ENCODE measurements at regions not wholly inside any gene's neighbourhood (a gene's known extent, or its start where the extent isn't known, plus 50 kb on each side); places are given as distances from the start of the nearest gene placed in this dataset.
A peak's percentile ranks its signal among the peaks of the same experiment; 100 is the strongest.

DNA sequence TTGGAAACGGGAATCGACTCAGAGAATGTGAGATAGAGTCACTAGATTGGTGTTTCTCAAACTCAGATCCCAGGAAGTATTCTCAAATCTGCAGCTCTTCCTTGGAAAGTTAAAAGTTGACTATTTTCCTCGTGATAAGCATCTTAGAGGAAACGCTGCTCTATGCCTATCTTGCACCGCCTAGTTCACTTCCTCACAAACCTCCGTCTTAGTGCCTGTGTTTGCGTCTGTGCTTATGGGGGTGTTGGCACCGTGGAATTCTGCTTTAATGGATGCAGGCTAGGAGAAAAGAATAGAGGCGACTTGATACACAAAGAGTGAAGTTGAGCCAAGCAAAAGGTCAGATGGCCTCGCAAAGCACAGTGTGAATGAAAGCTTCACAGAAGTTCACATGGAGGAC, 255.3 kb upstream of the ID2 start:
- TF ChIP-seq SREBF2 (IDR thresholded peaks at IDR 0.05) (no peak), HEYL (CRISPR knock-in tag; IDR thresholded peaks at IDR 0.05) (no peak)
- TF ChIP-seq, protein P1, sequence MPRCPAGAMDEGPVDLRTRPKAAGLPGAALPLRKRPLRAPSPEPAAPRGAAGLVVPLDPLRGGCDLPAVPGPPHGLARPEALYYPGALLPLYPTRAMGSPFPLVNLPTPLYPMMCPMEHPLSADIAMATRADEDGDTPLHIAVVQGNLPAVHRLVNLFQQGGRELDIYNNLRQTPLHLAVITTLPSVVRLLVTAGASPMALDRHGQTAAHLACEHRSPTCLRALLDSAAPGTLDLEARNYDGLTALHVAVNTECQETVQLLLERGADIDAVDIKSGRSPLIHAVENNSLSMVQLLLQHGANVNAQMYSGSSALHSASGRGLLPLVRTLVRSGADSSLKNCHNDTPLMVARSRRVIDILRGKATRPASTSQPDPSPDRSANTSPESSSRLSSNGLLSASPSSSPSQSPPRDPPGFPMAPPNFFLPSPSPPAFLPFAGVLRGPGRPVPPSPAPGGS (IDR thresholded peaks at IDR 0.05) = no peak
- DNase-seq (ENCODE audit: low read depth in 1 of 2, low spot score in 1 of 2) (no peak), FAIRE-seq (no peak), ATAC-seq (no peak)
- no peaks in the 10 kb centered on the region for H3K9me3 ChIP-seq
- H3K4me3 ChIP-seq = no peak overlapping the region
- CTCF ChIA-PET = no interaction called here
- POLR2A ChIA-PET = no interaction called here
- no peak overlapping the region for H3K4me2 ChIP-seq
- H3K4me1 ChIP-seq = no peaks in the 10 kb centered on the region
- no peak overlapping the region for H3K27ac ChIP-seq
- WGBS (ENCODE audit: missing lambda C conversion rate) = 69% methylated on average over 10 of the region's 10 CpGs

DNA sequence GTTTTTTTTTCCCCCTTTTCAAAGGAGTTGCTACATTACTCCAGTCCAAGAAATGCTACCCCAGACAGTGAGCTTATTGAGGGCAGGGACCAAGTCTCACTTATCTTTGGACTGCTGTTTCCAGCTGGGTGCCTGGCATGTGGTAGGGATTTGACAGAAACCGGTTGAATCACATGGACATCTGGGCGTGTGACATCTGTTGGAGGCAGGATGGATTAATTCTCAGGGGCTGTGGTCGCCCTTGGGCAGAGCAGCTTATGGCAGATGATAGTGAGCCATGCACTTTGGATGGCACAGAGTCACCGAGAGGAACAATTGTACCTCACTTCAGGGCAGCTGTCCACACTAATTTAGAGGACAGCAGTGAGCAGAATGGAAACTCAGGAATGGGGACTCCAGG, 254.6 kb upstream of the ID2 start:
- FAIRE-seq = no peak
- CTCF ChIA-PET = interaction anchor here (0.7 kb wide), 1 partner anchor 1000 kb away, joined by 3 read pairs; no protein-coding TSS in a partner anchor
- TF ChIP-seq NPAS2 (CRISPR knock-in tag; IDR thresholded peaks at IDR 0.05; ENCODE audit: borderline replicate concordance) (no peak), CBX2 (IDR thresholded peaks at IDR 0.05; ENCODE audit: borderline replicate concordance, low read depth) (no peak), POLR2A (IDR thresholded peaks at IDR 0.05; ENCODE audit: low read length) (no peak), BHLHE40 (IDR thresholded peaks at IDR 0.05; ENCODE audit: low read depth, low read length) (no peak), EHF (CRISPR knock-in tag; IDR thresholded peaks at IDR 0.05) (no peak), EP300 (IDR thresholded peaks at IDR 0.05) (no peak), ZNF302 (CRISPR knock-in tag; IDR thresholded peaks at IDR 0.05) (no peak), KDM5A (IDR thresholded peaks at IDR 0.05) (no peak), SREBF2 (IDR thresholded peaks at IDR 0.05) (no peak), CBX8 (IDR thresholded peaks at IDR 0.05) (no peak), KDM1A (IDR thresholded peaks at IDR 0.05; ENCODE audit: low read depth) (no peak), HDAC2 (IDR thresholded peaks at IDR 0.05) (no peak)
- TF ChIP-seq, protein P2, sequence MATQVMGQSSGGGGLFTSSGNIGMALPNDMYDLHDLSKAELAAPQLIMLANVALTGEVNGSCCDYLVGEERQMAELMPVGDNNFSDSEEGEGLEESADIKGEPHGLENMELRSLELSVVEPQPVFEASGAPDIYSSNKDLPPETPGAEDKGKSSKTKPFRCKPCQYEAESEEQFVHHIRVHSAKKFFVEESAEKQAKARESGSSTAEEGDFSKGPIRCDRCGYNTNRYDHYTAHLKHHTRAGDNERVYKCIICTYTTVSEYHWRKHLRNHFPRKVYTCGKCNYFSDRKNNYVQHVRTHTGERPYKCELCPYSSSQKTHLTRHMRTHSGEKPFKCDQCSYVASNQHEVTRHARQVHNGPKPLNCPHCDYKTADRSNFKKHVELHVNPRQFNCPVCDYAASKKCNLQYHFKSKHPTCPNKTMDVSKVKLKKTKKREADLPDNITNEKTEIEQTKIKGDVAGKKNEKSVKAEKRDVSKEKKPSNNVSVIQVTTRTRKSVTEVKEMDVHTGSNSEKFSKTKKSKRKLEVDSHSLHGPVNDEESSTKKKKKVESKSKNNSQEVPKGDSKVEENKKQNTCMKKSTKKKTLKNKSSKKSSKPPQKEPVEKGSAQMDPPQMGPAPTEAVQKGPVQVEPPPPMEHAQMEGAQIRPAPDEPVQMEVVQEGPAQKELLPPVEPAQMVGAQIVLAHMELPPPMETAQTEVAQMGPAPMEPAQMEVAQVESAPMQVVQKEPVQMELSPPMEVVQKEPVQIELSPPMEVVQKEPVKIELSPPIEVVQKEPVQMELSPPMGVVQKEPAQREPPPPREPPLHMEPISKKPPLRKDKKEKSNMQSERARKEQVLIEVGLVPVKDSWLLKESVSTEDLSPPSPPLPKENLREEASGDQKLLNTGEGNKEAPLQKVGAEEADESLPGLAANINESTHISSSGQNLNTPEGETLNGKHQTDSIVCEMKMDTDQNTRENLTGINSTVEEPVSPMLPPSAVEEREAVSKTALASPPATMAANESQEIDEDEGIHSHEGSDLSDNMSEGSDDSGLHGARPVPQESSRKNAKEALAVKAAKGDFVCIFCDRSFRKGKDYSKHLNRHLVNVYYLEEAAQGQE (IDR thresholded peaks at IDR 0.05) = no peak
- TF ChIP-seq, protein P3, sequence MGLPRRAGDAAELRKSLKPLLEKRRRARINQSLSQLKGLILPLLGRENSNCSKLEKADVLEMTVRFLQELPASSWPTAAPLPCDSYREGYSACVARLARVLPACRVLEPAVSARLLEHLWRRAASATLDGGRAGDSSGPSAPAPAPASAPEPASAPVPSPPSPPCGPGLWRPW (IDR thresholded peaks at IDR 0.05) = no peak

DNA sequence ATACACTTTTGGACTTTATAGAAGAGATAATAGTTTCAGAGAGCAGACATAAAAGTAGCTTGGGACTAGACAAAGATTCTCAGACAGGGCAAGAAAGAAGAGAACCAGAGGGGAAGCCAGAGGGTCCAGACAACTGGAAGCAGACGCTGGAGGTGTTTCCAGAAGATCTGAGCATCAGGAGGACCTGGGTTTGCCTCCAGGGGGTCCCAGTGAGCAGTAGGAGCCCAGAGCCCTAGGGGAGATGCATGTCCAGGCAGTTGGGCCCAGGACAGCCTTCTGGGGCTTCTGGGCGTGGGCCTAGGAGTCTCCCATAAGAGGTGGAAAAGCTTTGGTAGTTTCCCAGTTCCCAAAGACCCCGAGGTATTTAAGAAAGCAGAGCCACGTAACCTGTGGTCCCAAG, 251.2 kb upstream of the ID2 start:
- Histone ChIP-seq H3K4me1 (no peaks in the 10 kb centered on the region), H3K27ac (no peak overlapping the region), H3K4me2 (no peak overlapping the region), H3K9me3 (no peaks in the 10 kb centered on the region), H3K4me3 (no peak overlapping the region)
- POLR2A ChIA-PET = no interaction called here
- ATAC-seq (peak in 1 of 2 experiments; percentile 72; a peak in 3 of 6 replicates), DNase-seq (ENCODE audit: low read depth in 1 of 2, low spot score in 1 of 2) (no peak), FAIRE-seq (no peak)
- 63% methylated on average over 4 of the region's 4 CpGs for WGBS (ENCODE audit: missing lambda C conversion rate)
- TF ChIP-seq HEYL (CRISPR knock-in tag; IDR thresholded peaks at IDR 0.05) = no peak
- TF ChIP-seq RAD21 (conservative IDR thresholded peaks at IDR 0.05 in 1 of 2, IDR thresholded peaks at IDR 0.05 in 1 of 2) = peak in 1 of 2 experiments; percentile 24; a peak in 1 of 5 replicates
- no peak for TF ChIP-seq HOXB5 (CRISPR knock-in tag; IDR thresholded peaks at IDR 0.05)
- CTCF ChIA-PET = interaction anchor here (0.5 to 1.4 kb wide), 2 partner anchors 9 to 252 kb away, joined by 3 to 5 read pairs; no protein-coding TSS in a partner anchor

More for the DNA sequence above, 254.6 kb upstream of the ID2 start:
- ATAC-seq (no peak), DNase-seq (ENCODE audit: low read depth in 1 of 2, low spot score in 1 of 2) (no peak)
- 78% methylated on average over 4 of the region's 4 CpGs for WGBS (ENCODE audit: missing lambda C conversion rate)
- POLR2A ChIA-PET = no interaction called here
- Histone ChIP-seq H3K4me1 (no peaks in the 10 kb centered on the region), H3K4me3 (no peak overlapping the region), H3K27ac (no peak overlapping the region), H3K4me2 (no peak overlapping the region), H3K9me3 (no peaks in the 10 kb centered on the region)
